ENCODE measurements at regions not wholly inside any gene's neighbourhood (a gene's known extent, or its start where the extent isn't known, plus 50 kb on each side); places are given as distances from the start of the nearest gene placed in this dataset.

GRCh38 chr3:8087951-8088350, 413.7 kb upstream of the LMCD1 start:
- no peak overlapping the region for H3K27ac ChIP-seq (ENCODE audit: low read depth, low read length)
- 86 to 94% (median 93%) methylated on average over 3 of the region's 3 CpGs for WGBS, 3 donors

- 59 to 74% (median 64%) methylated on average over 2 of the region's 2 CpGs for WGBS, 3 donors
- no peak overlapping the region for H3K27ac ChIP-seq (ENCODE audit: low read depth, low read length)
Measured at GRCh38 chr3:8094415-8094814, 407.2 kb upstream of the LMCD1 start.

GRCh38 chr3:8095724-8096123, 405.9 kb upstream of the LMCD1 start:
- no peak overlapping the region for H3K27ac ChIP-seq (ENCODE audit: low read depth, low read length)
- 43 to 65% (median 62%) methylated on average over 5 of the region's 5 CpGs for WGBS, 3 donors

GRCh38 chr3:8097690-8098089, 403.9 kb upstream of the LMCD1 start:
- no peak overlapping the region for H3K27ac ChIP-seq (ENCODE audit: low read depth, low read length)
- WGBS, 3 donors, result 93 to 94% (median 94%) methylated on average over 4 of the region's 4 CpGs

- no peak overlapping the region for H3K27ac ChIP-seq (ENCODE audit: low read depth, low read length)
- WGBS, 3 donors, result 47 to 74% (median 51%) methylated on average over 3 of the region's 3 CpGs
Measured at GRCh38 chr3:8103954-8104353, 397.7 kb upstream of the LMCD1 start.

- WGBS, 3 donors, result 94 to 96% (median 96%) methylated on average over 2 of the region's 2 CpGs
- no peak overlapping the region for H3K27ac ChIP-seq (ENCODE audit: low read depth, low read length)
Measured at GRCh38 chr3:8106921-8107320, 394.7 kb upstream of the LMCD1 start.

GRCh38 chr3:8110966-8111798, 390.4 kb upstream of the LMCD1 start:
- WGBS, 3 donors, result 21 to 30% (median 25%) methylated on average over 14 of the region's 14 CpGs

GRCh38 chr3:8112587-8112986, 389.0 kb upstream of the LMCD1 start:
- no peak overlapping the region for H3K27ac ChIP-seq (ENCODE audit: low read depth, low read length)
- WGBS, 3 donors, result 50 to 62% (median 62%) methylated on average over 7 of the region's 7 CpGs

More at GRCh38 chr3:8110966-8111798, 390.4 kb upstream of the LMCD1 start:
- H3K27ac ChIP-seq (ENCODE audit: low read depth, low read length), result no peak overlapping the region

- H3K27ac ChIP-seq (ENCODE audit: low read depth, low read length), result no peak overlapping the region
- 74 to 83% (median 79%) methylated on average over 6 of the region's 6 CpGs for WGBS, 3 donors
Measured at GRCh38 chr3:8113626-8114025, 388.0 kb upstream of the LMCD1 start.

GRCh38 chr3:8128686-8129085, 372.9 kb upstream of the LMCD1 start:
- H3K27ac ChIP-seq (ENCODE audit: low read depth, low read length), result no peak overlapping the region
- 24 to 32% (median 28%) methylated on average over 2 of the region's 2 CpGs for WGBS, 3 donors

- no peak overlapping the region for H3K27ac ChIP-seq (ENCODE audit: low read depth, low read length)
- 60 to 84% (median 72%) methylated on average over 3 of the region's 3 CpGs for WGBS, 3 donors
Measured at GRCh38 chr3:8136553-8136952, 365.1 kb upstream of the LMCD1 start.

GRCh38 chr3:8143186-8143585, 358.4 kb upstream of the LMCD1 start:
- 59 to 67% (median 60%) methylated on average over 2 of the region's 2 CpGs for whole genome bisulfite sequencing, 3 donors
- no peak overlapping the region for H3K27ac ChIP-seq (ENCODE audit: low read depth, low read length)

- no peak overlapping the region for H3K27ac ChIP-seq (ENCODE audit: low read depth, low read length)
- WGBS, 3 donors, result 32 to 64% (median 48%) methylated on average over 2 of the region's 2 CpGs
Measured at GRCh38 chr3:8145661-8146060, 356.0 kb upstream of the LMCD1 start.

- 48 to 77% (median 51%) methylated on average over 1 of the region's 1 CpG for WGBS, 3 donors
- no peak overlapping the region for H3K27ac ChIP-seq (ENCODE audit: low read depth, low read length)
Measured at GRCh38 chr3:8147711-8148110, 353.9 kb upstream of the LMCD1 start.

GRCh38 chr3:8152821-8153418, 348.7 kb upstream of the LMCD1 start:
- 64 to 70% (median 69%) methylated on average over 6 of the region's 6 CpGs for WGBS, 3 donors
- no peak overlapping the region for H3K27ac ChIP-seq (ENCODE audit: low read depth, low read length)

- no peak overlapping the region for H3K27ac ChIP-seq (ENCODE audit: low read depth, low read length)
Measured at GRCh38 chr3:8153800-8154199, 347.8 kb upstream of the LMCD1 start.

GRCh38 chr3:8154617-8155016, 347.0 kb upstream of the LMCD1 start:
- WGBS, 3 donors, result 45 to 73% (median 56%) methylated on average over 3 of the region's 3 CpGs
- H3K27ac ChIP-seq (ENCODE audit: low read depth, low read length), result no peak overlapping the region

- no peak overlapping the region for H3K27ac ChIP-seq (ENCODE audit: low read depth, low read length)
- 65 to 73% (median 72%) methylated on average over 6 of the region's 6 CpGs for WGBS, 3 donors
Measured at GRCh38 chr3:8156138-8156537, 345.5 kb upstream of the LMCD1 start.

- H3K27ac ChIP-seq (ENCODE audit: low read depth, low read length), result no peak overlapping the region
- WGBS, 3 donors, result 90 to 97% (median 96%) methylated on average over 2 of the region's 2 CpGs
Measured at GRCh38 chr3:8156831-8157230, 344.8 kb upstream of the LMCD1 start.

GRCh38 chr3:8157640-8158039, 344.0 kb upstream of the LMCD1 start:
- 72 to 85% (median 81%) methylated on average over 4 of the region's 4 CpGs for WGBS, 3 donors
- no peak overlapping the region for H3K27ac ChIP-seq (ENCODE audit: low read depth, low read length)

All from adipose tissue (tissue), 3 donors.